ENCODE measurements at regions not wholly inside any gene's neighbourhood (a gene's known extent, or its start where the extent isn't known, plus 50 kb on each side); places are given as distances from the start of the nearest gene placed in this dataset.

DNA sequence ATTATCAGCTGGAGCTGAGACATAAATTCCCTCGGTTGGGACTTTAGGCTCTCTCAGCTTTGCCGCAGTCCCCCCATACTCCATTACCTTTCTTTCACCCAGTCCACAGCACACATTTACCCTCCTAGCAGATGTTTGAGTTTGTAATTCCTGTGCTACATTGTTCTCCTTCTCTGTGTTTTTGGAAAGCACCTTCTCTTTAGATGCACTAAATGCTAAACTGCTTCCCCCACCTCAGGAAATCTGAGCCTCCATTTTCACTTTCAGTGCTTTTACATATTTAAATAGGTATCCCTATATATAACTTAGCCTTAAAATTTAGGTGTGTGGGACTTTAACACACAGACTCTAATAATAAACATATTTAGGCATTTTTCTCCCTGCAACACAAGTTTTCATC lies 356.9 kb downstream of the NFIB start:
- TF ChIP-seq, protein P1, sequence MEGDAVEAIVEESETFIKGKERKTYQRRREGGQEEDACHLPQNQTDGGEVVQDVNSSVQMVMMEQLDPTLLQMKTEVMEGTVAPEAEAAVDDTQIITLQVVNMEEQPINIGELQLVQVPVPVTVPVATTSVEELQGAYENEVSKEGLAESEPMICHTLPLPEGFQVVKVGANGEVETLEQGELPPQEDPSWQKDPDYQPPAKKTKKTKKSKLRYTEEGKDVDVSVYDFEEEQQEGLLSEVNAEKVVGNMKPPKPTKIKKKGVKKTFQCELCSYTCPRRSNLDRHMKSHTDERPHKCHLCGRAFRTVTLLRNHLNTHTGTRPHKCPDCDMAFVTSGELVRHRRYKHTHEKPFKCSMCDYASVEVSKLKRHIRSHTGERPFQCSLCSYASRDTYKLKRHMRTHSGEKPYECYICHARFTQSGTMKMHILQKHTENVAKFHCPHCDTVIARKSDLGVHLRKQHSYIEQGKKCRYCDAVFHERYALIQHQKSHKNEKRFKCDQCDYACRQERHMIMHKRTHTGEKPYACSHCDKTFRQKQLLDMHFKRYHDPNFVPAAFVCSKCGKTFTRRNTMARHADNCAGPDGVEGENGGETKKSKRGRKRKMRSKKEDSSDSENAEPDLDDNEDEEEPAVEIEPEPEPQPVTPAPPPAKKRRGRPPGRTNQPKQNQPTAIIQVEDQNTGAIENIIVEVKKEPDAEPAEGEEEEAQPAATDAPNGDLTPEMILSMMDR (IDR thresholded peaks at IDR 0.05), result no peak
- TF ChIP-seq EZH2 (IDR thresholded peaks at IDR 0.05; ENCODE audit: borderline replicate concordance, insufficient read depth, low read depth, low read length, poor library complexity, severe bottlenecking), result no peak

All from B cell (primary cell).